ENCODE measurements at regions not wholly inside any gene's neighbourhood (a gene's known extent, or its start where the extent isn't known, plus 50 kb on each side); places are given as distances from the start of the nearest gene placed in this dataset.

GRCh38 chr1:87560137-87560536 lies 231.5 kb downstream of the LMO4 start:
- TF ChIP-seq, protein P1, sequence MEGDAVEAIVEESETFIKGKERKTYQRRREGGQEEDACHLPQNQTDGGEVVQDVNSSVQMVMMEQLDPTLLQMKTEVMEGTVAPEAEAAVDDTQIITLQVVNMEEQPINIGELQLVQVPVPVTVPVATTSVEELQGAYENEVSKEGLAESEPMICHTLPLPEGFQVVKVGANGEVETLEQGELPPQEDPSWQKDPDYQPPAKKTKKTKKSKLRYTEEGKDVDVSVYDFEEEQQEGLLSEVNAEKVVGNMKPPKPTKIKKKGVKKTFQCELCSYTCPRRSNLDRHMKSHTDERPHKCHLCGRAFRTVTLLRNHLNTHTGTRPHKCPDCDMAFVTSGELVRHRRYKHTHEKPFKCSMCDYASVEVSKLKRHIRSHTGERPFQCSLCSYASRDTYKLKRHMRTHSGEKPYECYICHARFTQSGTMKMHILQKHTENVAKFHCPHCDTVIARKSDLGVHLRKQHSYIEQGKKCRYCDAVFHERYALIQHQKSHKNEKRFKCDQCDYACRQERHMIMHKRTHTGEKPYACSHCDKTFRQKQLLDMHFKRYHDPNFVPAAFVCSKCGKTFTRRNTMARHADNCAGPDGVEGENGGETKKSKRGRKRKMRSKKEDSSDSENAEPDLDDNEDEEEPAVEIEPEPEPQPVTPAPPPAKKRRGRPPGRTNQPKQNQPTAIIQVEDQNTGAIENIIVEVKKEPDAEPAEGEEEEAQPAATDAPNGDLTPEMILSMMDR (IDR thresholded peaks at IDR 0.05) = no peak
- TF ChIP-seq ZFX (IDR thresholded peaks at IDR 0.05; ENCODE audit: borderline replicate concordance) = no peak
